ENCODE measurements at regions not wholly inside any gene's neighbourhood (a gene's known extent, or its start where the extent isn't known, plus 50 kb on each side); places are given as distances from the start of the nearest gene placed in this dataset.

- intact Hi-C loops (cut with micrococcal nuclease) = no loop called here
- H4K20me1 ChIP-seq (replicated peaks; ENCODE audit: control insufficient read depth, extremely low read depth, insufficient read depth, low read length) = no peaks in the 10 kb centered on the region
- no peaks in the 10 kb centered on the region for H3K27me3 ChIP-seq (ENCODE audit: control insufficient read depth in 2 of 2, insufficient read depth in 2 of 2, low read length in 2 of 2)
- H3K9me1 ChIP-seq (replicated peaks; ENCODE audit: control insufficient read depth, extremely low read depth, insufficient read depth, low read length) = no peaks in the 10 kb centered on the region
- no peaks in the 10 kb centered on the region for H3K4me1 ChIP-seq (ENCODE audit: control insufficient read depth, extremely low read depth, insufficient read depth, low read length)
- H3K27ac ChIP-seq (ENCODE audit: insufficient read depth, low read depth, low read length) = no peak overlapping the region
- dilution Hi-C loops (cut with MboI; ENCODE audit: extremely low pct_ligation_motif_present, low sequenced_read_pairs) = no loop called here
- ChIA-PET POLR2A (no interaction called here), CTCF (no interaction called here)
- H2AFZ ChIP-seq (ENCODE audit: low read depth, low read length) = no peak overlapping the region
- TF ChIP-seq POLR2AphosphoS5 (IDR thresholded peaks at IDR 0.05; ENCODE audit: insufficient read depth, low read depth, low read length) = no peak
- TF ChIP-seq POLR2A (IDR thresholded peaks at IDR 0.05; ENCODE audit: low read depth, low read length) = no peak
- no peak for TF ChIP-seq FOS (IDR thresholded peaks at IDR 0.05; ENCODE audit: borderline replicate concordance, insufficient read depth, low read length)
- TF ChIP-seq JUN (IDR thresholded peaks at IDR 0.05; ENCODE audit: borderline replicate concordance, insufficient read depth, insufficient read length, low read depth) = no peak
- no peak for TF ChIP-seq MYC (IDR thresholded peaks at IDR 0.05; ENCODE audit: low read depth, low read length)
- TF ChIP-seq CTCF (IDR thresholded peaks at IDR 0.05; ENCODE audit: extremely low read depth in 1 of 2, insufficient read depth in 1 of 2, low read depth in 1 of 2, low read length in 2 of 2) = no peak
- no peak for TF ChIP-seq EZH2 (IDR thresholded peaks at IDR 0.05; ENCODE audit: borderline replicate concordance, low read depth, low read length, severe bottlenecking)
- no peak for TF ChIP-seq MAX (IDR thresholded peaks at IDR 0.05; ENCODE audit: insufficient read depth, insufficient read length)
- TF ChIP-seq GATA2 (IDR thresholded peaks at IDR 0.05; ENCODE audit: insufficient read depth, insufficient read length, low read depth, low read length) = no peak
- FAIRE-seq (no peak), DNase-seq (ENCODE audit: low read depth, low spot score) (no peak)
- H3K4me2 ChIP-seq (ENCODE audit: insufficient read depth, low read length) = no peak overlapping the region
- H3K79me2 ChIP-seq (ENCODE audit: control insufficient read depth, insufficient read depth, low read length) = no peaks in the 10 kb centered on the region
- no peaks in the 10 kb centered on the region for H3K36me3 ChIP-seq (ENCODE audit: control insufficient read depth in 2 of 2, extremely low read depth in 1 of 2, insufficient read depth in 2 of 2, low read length in 2 of 2)
- no peak overlapping the region for H3K4me3 ChIP-seq (replicated peaks in 1 of 3; ENCODE audit: insufficient read depth in 1 of 3, low read depth in 1 of 3, low read length in 3 of 3)
- no TSS peak for BruUV-seq (replicated peaks)
- no peak overlapping the region for H3K9ac ChIP-seq (replicated peaks; ENCODE audit: extremely low read depth, insufficient read depth, low read length)
- no peaks in the 10 kb centered on the region for H3K9me3 ChIP-seq (replicated peaks; ENCODE audit: control insufficient read depth, insufficient read depth, low read length)
Observed at GRCh38 chr20:47427746-47428145, 71.2 kb upstream of the ZMYND8 start.

Data from endothelial cell of umbilical vein (primary cell).